ENCODE measurements at regions not wholly inside any gene's neighbourhood (a gene's known extent, or its start where the extent isn't known, plus 50 kb on each side); places are given as distances from the start of the nearest gene placed in this dataset.

DNA sequence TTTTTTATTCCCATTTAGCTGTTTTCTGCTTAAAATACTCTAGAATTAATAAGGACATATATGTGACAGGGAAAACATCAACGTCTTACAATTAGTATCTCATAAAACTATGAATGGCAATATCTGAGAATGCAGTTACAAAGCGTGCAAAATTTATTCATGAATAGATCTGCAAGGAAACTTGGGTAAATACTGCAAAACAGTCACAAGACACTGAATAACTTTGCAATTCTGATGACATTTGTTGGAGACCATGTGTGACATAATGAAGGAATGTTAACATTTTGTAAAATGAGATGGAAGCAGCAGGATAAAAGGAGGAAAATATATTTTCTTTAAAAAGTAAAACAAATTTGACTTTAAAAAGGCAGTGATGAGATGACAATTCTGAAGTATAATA is 480.9 kb upstream of the SEMA6A start:
- TF ChIP-seq, protein P1, sequence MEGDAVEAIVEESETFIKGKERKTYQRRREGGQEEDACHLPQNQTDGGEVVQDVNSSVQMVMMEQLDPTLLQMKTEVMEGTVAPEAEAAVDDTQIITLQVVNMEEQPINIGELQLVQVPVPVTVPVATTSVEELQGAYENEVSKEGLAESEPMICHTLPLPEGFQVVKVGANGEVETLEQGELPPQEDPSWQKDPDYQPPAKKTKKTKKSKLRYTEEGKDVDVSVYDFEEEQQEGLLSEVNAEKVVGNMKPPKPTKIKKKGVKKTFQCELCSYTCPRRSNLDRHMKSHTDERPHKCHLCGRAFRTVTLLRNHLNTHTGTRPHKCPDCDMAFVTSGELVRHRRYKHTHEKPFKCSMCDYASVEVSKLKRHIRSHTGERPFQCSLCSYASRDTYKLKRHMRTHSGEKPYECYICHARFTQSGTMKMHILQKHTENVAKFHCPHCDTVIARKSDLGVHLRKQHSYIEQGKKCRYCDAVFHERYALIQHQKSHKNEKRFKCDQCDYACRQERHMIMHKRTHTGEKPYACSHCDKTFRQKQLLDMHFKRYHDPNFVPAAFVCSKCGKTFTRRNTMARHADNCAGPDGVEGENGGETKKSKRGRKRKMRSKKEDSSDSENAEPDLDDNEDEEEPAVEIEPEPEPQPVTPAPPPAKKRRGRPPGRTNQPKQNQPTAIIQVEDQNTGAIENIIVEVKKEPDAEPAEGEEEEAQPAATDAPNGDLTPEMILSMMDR (IDR thresholded peaks at IDR 0.05) = no peak
- TF ChIP-seq PHF8 (IDR thresholded peaks at IDR 0.05; ENCODE audit: borderline replicate concordance, low read depth) = no peak
- TF ChIP-seq FOSL2 (IDR thresholded peaks at IDR 0.05) = no peak
- no peak for TF ChIP-seq FOSL2 (CRISPR knock-in tag; IDR thresholded peaks at IDR 0.05)
- no peak for TF ChIP-seq EHF (CRISPR knock-in tag; IDR thresholded peaks at IDR 0.05)
- no peak for TF ChIP-seq RFX5 (IDR thresholded peaks at IDR 0.05)
